MM.1S (cell line): ENCODE measurements at regions not wholly inside any gene's neighbourhood (a gene's known extent, or its start where the extent isn't known, plus 50 kb on each side); places are given as distances from the start of the nearest gene placed in this dataset.

Experiments
- DNase-seq: peaks from one replicate; pipeline ENCODE4 v3.0.0-alpha.2; 2015
- H2AFZ ChIP-seq: fragments of 300-600 bp; sonication (generic); 2 replicates; pipeline ENCODE4 v1.6.0; 2016; ENCODE audit warnings: antibody characterized with exemption, low read length
- H3F3A ChIP-seq: fragments of 300-600 bp; sonication (generic); 2 replicates; pipeline ENCODE4 v1.6.1; 2016; ENCODE audit warnings: mild to moderate bottlenecking, antibody characterized with exemption, low read length, moderate library complexity, mixed read lengths; ENCODE audit not compliant: insufficient read depth
- H3K27ac ChIP-seq: fragments of 300-600 bp; sonication (generic); 2 replicates; pipeline ENCODE4 v1.5.1; 2016; ENCODE audit warnings: mild to moderate bottlenecking, low read length
- H3K27me3 ChIP-seq: fragments of 300-600 bp; sonication (generic); replicated peaks from 2 replicates; pipeline ENCODE4 v1.6.0; 2016; ENCODE audit warnings: low read length; ENCODE audit not compliant: insufficient read depth
- H3K36me3 ChIP-seq: fragments of 300-600 bp; sonication (generic); replicated peaks from 2 replicates; pipeline ENCODE4 v1.6.1; 2016; ENCODE audit warnings: mild to moderate bottlenecking, low read length, mixed read lengths; ENCODE audit not compliant: insufficient read depth
- H3K4me1 ChIP-seq: fragments of 300-600 bp; sonication (generic); 2 replicates; pipeline ENCODE4 v1.6.1; 2016; ENCODE audit warnings: low read length, mixed read lengths
- H3K4me2 ChIP-seq: fragments of 300-600 bp; sonication (generic); 2 replicates; pipeline ENCODE4 v1.6.0; 2016; ENCODE audit warnings: low read depth, low read length
- H3K4me3 ChIP-seq: fragments of 300-600 bp; sonication (generic); 2 replicates; pipeline ENCODE4 v1.5.1; 2016; ENCODE audit warnings: low read length, mixed read lengths
- H3K79me2 ChIP-seq: fragments of 300-600 bp; sonication (generic); 2 replicates; pipeline ENCODE4 v1.6.1; 2016; ENCODE audit warnings: mixed run types, low read length, mixed read lengths
- H3K9ac ChIP-seq: fragments of 300-600 bp; sonication (generic); 2 replicates; pipeline ENCODE4 v1.6.1; 2016; ENCODE audit warnings: low read length, mixed read lengths
- H3K9me2 ChIP-seq: fragments of 300-600 bp; sonication (generic); replicated peaks from 2 replicates; pipeline ENCODE4 v1.6.1; 2016; ENCODE audit warnings: mild to moderate bottlenecking, low read length, mixed read lengths; ENCODE audit not compliant: insufficient read depth
- H3K9me3 ChIP-seq: fragments of 300-600 bp; sonication (generic); replicated peaks from 2 replicates; pipeline ENCODE4 v1.6.1; 2016; ENCODE audit warnings: mild to moderate bottlenecking, low read length, mixed read lengths; ENCODE audit not compliant: insufficient read depth
- H4K20me1 ChIP-seq: fragments of 300-600 bp; sonication (generic); 2 replicates; pipeline ENCODE4 v1.6.1; 2016; ENCODE audit warnings: mild to moderate bottlenecking, low read length, moderate library complexity, mixed read lengths; ENCODE audit not compliant: insufficient read depth
- CTCF ChIP-seq: fragments of 300-600 bp; sonication (generic); IDR thresholded peaks from 2 replicates; pipeline ENCODE4 v1.5.1; 2016; ENCODE audit warnings: antibody characterized with exemption, low read length, mixed read lengths
- EZH2 ChIP-seq: fragments of 300-600 bp; sonication (generic); optimal IDR thresholded peaks from 2 replicates; pipeline ENCODE3; 2017; ENCODE audit warnings: low read depth, mild to moderate bottlenecking, antibody characterized with exemption, low read length, mixed read lengths
- EZH2phosphoT487 ChIP-seq: fragments of 300-600 bp; sonication (generic); IDR thresholded peaks from 2 replicates; pipeline ENCODE4 v1.6.1; 2018; ENCODE audit warnings: antibody characterized with exemption, low read length

DNA sequence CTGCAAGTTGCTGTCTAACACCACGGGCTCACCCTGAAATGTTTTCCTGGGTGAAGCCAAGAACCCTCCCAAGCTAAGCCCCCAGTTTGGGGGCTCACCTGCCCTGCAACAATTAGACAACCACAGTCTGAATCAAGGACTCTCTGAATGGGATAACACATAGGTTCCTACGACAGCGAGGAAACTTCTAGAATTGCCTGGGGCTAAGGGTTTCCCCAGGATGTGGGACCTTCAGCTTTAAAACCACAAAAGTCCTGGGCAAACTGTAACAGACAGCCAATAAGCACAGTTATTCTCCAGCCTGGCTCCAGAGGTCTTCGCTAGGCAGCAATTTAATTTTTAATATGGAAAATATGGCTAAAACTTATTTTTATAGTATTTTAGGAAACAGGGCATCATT lies 162.6 kb downstream of the PRKX start:
- Histone ChIP-seq H3K9ac (no peak overlapping the region), H3K9me3 (no peaks in the 10 kb centered on the region), H4K20me1 (no peaks in the 10 kb centered on the region), H3K27me3 (no peaks in the 10 kb centered on the region), H3K36me3 (no peaks in the 10 kb centered on the region), H3K27ac (no peak overlapping the region), H3K4me1 (no peaks in the 10 kb centered on the region), H2AFZ (no peak overlapping the region), H3K4me3 (no peak overlapping the region), H3K9me2 (no peaks in the 10 kb centered on the region), H3F3A (no peaks in the 10 kb centered on the region), H3K79me2 (no peaks in the 10 kb centered on the region), H3K4me2 (no peak overlapping the region)
- no peak for DNase-seq
- no peak for TF ChIP-seq EZH2phosphoT487
- no peak for TF ChIP-seq EZH2
- TF ChIP-seq CTCF, result no peak

- TF ChIP-seq EZH2phosphoT487 (no peak), CTCF (no peak), EZH2 (no peak)
- DNase-seq, result no peak
- Histone ChIP-seq H2AFZ (no peak overlapping the region), H4K20me1 (no peaks in the 10 kb centered on the region), H3K9ac (no peak overlapping the region), H3K9me2 (no peaks in the 10 kb centered on the region), H3K4me1 (no peaks in the 10 kb centered on the region), H3K4me3 (no peak overlapping the region), H3K36me3 (no peaks in the 10 kb centered on the region), H3K79me2 (no peaks in the 10 kb centered on the region), H3K27me3 (no peaks in the 10 kb centered on the region), H3K27ac (no peak overlapping the region), H3K4me2 (no peak overlapping the region), H3K9me3 (no peaks in the 10 kb centered on the region), H3F3A (no peaks in the 10 kb centered on the region)
Observed at GRCh38 chrX:3550160-3550751, 163.2 kb downstream of the PRKX start.

- H3K9ac ChIP-seq, result no peak overlapping the region
- no peak overlapping the region for H3K4me3 ChIP-seq
- no peaks in the 10 kb centered on the region for H3K27me3 ChIP-seq
- no peak overlapping the region for H3K27ac ChIP-seq
- TF ChIP-seq EZH2phosphoT487 (no peak), EZH2 (no peak), CTCF (no peak)
- H3K36me3 ChIP-seq, result no peaks in the 10 kb centered on the region
- DNase-seq, result no peak
- no peaks in the 10 kb centered on the region for H3K9me3 ChIP-seq
- H2AFZ ChIP-seq, result no peak overlapping the region
- H3F3A ChIP-seq, result no peaks in the 10 kb centered on the region
- no peak overlapping the region for H3K4me2 ChIP-seq
- no peaks in the 10 kb centered on the region for H3K4me1 ChIP-seq
- no peaks in the 10 kb centered on the region for H3K79me2 ChIP-seq
- no peaks in the 10 kb centered on the region for H4K20me1 ChIP-seq
- no peaks in the 10 kb centered on the region for H3K9me2 ChIP-seq
Observed at GRCh38 chrX:3549411-3549911, 164.0 kb downstream of the PRKX start.
